ENCODE measurements at regions not wholly inside any gene's neighbourhood (a gene's known extent, or its start where the extent isn't known, plus 50 kb on each side); places are given as distances from the start of the nearest gene placed in this dataset.

- Histone ChIP-seq H3K4me2 (ENCODE audit: insufficient read depth in 1 of 2, low read depth in 2 of 2, low read length in 2 of 2) (no peak overlapping the region), H3K79me2 (ENCODE audit: control insufficient read depth in 1 of 2, insufficient read depth in 2 of 2, low read length in 2 of 2) (no peaks in the 10 kb centered on the region), H3K56ac (replicated peaks; ENCODE audit: insufficient read length, low read depth, low read length) (no peak overlapping the region), H3K9me3 (ENCODE audit: insufficient read depth in 2 of 2, low read depth in 1 of 2, low read length in 1 of 2) (no peaks in the 10 kb centered on the region), H3K23ac (ENCODE audit: insufficient read length) (no peak overlapping the region), H3K4ac (replicated peaks; ENCODE audit: insufficient read length, low read depth, low read length) (no peak overlapping the region), H3K27ac (ENCODE audit: low read depth, low read length) (no peak overlapping the region), H3K14ac (ENCODE audit: insufficient read length) (no peak overlapping the region), H3K4me1 (replicated peaks in 1 of 4; ENCODE audit: control insufficient read depth in 3 of 4, insufficient read depth in 4 of 4, low read length in 3 of 4) (peaks cover 0 to 2% (median 0%) of the 10 kb centered on the region in 4 experiments; a peak in 1 of 7 replicates), H2BK120ac (replicated peaks; ENCODE audit: low read depth, low read length) (no peak overlapping the region), H2BK15ac (ENCODE audit: low read length) (no peak overlapping the region), H3K18ac (ENCODE audit: extremely low read depth, low read length) (no peak overlapping the region), H3K79me1 (ENCODE audit: low read depth, low read length) (no peaks in the 10 kb centered on the region), H4K20me1 (replicated peaks in 1 of 2; ENCODE audit: control insufficient read depth in 1 of 2, insufficient read depth in 2 of 2, low read length in 2 of 2) (no peaks in the 10 kb centered on the region), H2AK5ac (ENCODE audit: low read depth, low read length) (no peak overlapping the region), H2AFZ (ENCODE audit: low read length) (no peak overlapping the region), H3K27me3 (replicated peaks in 1 of 4; ENCODE audit: control insufficient read depth in 3 of 4, extremely low read depth in 1 of 4, insufficient read depth in 3 of 4, low read length in 3 of 4) (no peaks in the 10 kb centered on the region), H2BK5ac (ENCODE audit: low read depth, low read length) (no peak overlapping the region), H3K23me2 (ENCODE audit: low read depth, low read length) (no peaks in the 10 kb centered on the region), H3K4me3 (ENCODE audit: extremely low read depth in 1 of 4, insufficient read depth in 2 of 4, low read depth in 3 of 4, low read length in 4 of 4) (no peak overlapping the region), H3K9ac (replicated peaks in 1 of 4; ENCODE audit: extremely low read depth in 1 of 4, low read depth in 3 of 4, low read length in 3 of 4) (no peak overlapping the region), H2BK12ac (ENCODE audit: low read depth, low read length) (no peak overlapping the region), H4K91ac (replicated peaks; ENCODE audit: insufficient read length, low read length) (no peak overlapping the region), H3K36me3 (ENCODE audit: control insufficient read depth in 2 of 4, insufficient read depth in 4 of 4, low read length in 3 of 4) (no peaks in the 10 kb centered on the region), H2BK20ac (ENCODE audit: low read length) (no peak overlapping the region), H4K8ac (ENCODE audit: extremely low read depth, insufficient read depth, low read length) (no peak overlapping the region), H4K5ac (ENCODE audit: insufficient read length, low read depth, low read length) (no peak overlapping the region)
- DNase-seq (ENCODE audit: low read depth in 1 of 2, low spot score in 2 of 2), result no peak
- 88% methylated on average over 3 of the region's 3 CpGs; no CpG with 5 or more reads in 1 of the 2 experiments for WGBS, 2 experiments (ENCODE audit: extremely low coverage in 1 of 2, insufficient coverage in 1 of 2, insufficient read length in 1 of 2, insufficient replicate concordance in 2 of 2, low coverage in 1 of 2, low lambda C conversion rate in 2 of 2, missing lambda C conversion rate in 1 of 2)
- POLR2A ChIA-PET (ENCODE audit: partially characterized antibody), result no interaction called here
- FAIRE-seq, result no peak
- CTCF ChIA-PET (ENCODE audit: partially characterized antibody), result no interaction called here
- TF ChIP-seq KDM4A (IDR thresholded peaks at IDR 0.05; ENCODE audit: low read depth, low read length, severe bottlenecking) (no peak), SAP30 (IDR thresholded peaks at IDR 0.05; ENCODE audit: insufficient read depth, insufficient replicate concordance, low read length) (no peak), CEBPB (IDR thresholded peaks at IDR 0.05; ENCODE audit: low read depth, low read length) (no peak), SUZ12 (IDR thresholded peaks at IDR 0.05; ENCODE audit: low read length) (no peak), BRCA1 (IDR thresholded peaks at IDR 0.05; ENCODE audit: low read depth, low read length) (no peak), CBX5 (IDR thresholded peaks at IDR 0.05; ENCODE audit: low read depth, low read length) (no peak), BCL11A (IDR thresholded peaks at IDR 0.05; ENCODE audit: low read depth in 2 of 2, low read length in 2 of 2) (no peak), ASH2L (IDR thresholded peaks at IDR 0.05; ENCODE audit: low read length) (no peak), CHD2 (IDR thresholded peaks at IDR 0.05; ENCODE audit: low read length) (no peak), CREB1 (IDR thresholded peaks at IDR 0.05) (no peak)
- TF ChIP-seq, protein P1, sequence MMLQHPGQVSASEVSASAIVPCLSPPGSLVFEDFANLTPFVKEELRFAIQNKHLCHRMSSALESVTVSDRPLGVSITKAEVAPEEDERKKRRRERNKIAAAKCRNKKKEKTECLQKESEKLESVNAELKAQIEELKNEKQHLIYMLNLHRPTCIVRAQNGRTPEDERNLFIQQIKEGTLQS (IDR thresholded peaks at IDR 0.05; ENCODE audit: insufficient read depth, low read depth, low read length), result no peak
These were observed 161.5 kb upstream of the MAN1A1 start for GRCh38 chr6:119511024-119511423.
